B cell (primary cell): ENCODE measurements at regions not wholly inside any gene's neighbourhood (a gene's known extent, or its start where the extent isn't known, plus 50 kb on each side); places are given as distances from the start of the nearest gene placed in this dataset.

Experiments
- CTCF ChIP-seq: fragments of 200-600 bp; IDR thresholded peaks from one replicate; pipeline ENCODE4 v1.8.0; 2022; ENCODE audit warnings: antibody characterized with exemption, mild to moderate bottlenecking
- EZH2 ChIP-seq: IDR thresholded peaks from 2 replicates; pipeline ENCODE4 v1.6.1; 2012; ENCODE audit warnings: borderline replicate concordance, low read depth, mild to moderate bottlenecking, moderate library complexity, low read length; ENCODE audit not compliant: insufficient read depth, poor library complexity, severe bottlenecking

- TF ChIP-seq CTCF (no peak), EZH2 (no peak)
Measured at GRCh38 chr18:22064581-22064980, 104.8 kb upstream of the GATA6 start.
